ENCODE measurements at regions not wholly inside any gene's neighbourhood (a gene's known extent, or its start where the extent isn't known, plus 50 kb on each side); places are given as distances from the start of the nearest gene placed in this dataset.

DNA sequence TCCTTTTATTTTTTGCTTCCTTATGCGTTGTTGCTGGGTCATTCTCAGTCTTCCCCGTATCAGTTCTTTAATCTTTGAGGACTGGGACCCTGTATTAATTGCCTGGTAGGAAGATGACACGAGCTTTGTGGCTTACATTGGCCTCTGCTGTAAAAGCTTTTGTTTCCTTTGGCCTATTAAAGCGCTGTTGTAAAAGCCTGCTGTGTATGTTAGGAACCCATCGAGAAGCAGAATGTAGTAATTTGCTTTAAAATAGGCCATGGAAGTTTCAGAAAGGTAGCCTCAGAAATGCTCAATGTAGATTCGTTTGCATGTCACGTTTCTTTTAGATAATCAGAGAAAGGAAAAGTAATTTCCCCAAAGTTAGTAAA, 257.5 kb upstream of the STARD13 start:
- no peaks in the 10 kb centered on the region for H3K9me3 ChIP-seq
- intact Hi-C loops (cut with DNase I): loop anchor here (5.0 kb wide), 1 partner anchor 956 kb away; the partner anchor contains the start of gene PDS5B
- H3K9ac ChIP-seq (ENCODE audit: low read depth in 2 of 2, low read length in 2 of 2): peak overlapping the region; percentile 61 to 67
- H3K4me1 ChIP-seq: peaks cover 9% of the 10 kb centered on the region
- H3K27me3 ChIP-seq: no peaks in the 10 kb centered on the region
- TF ChIP-seq CTCF (IDR thresholded peaks at IDR 0.05): no peak
- DNase-seq: no peak
- no peaks in the 10 kb centered on the region for H3K36me3 ChIP-seq
- H3K4me3 ChIP-seq: peak overlapping the region; percentile 24
- H3K27ac ChIP-seq: peak overlapping the region; percentile 95

- DNase-seq: no peak
- no peak overlapping the region for H3K4me3 ChIP-seq
- H3K27ac ChIP-seq: peak overlapping the region; percentile 95
- peaks cover 9% of the 10 kb centered on the region for H3K4me1 ChIP-seq
- no peaks in the 10 kb centered on the region for H3K9me3 ChIP-seq
- no peaks in the 10 kb centered on the region for H3K36me3 ChIP-seq
- H3K9ac ChIP-seq (ENCODE audit: low read depth in 2 of 2, low read length in 2 of 2): peak overlapping the region; percentile 38 to 61
- intact Hi-C loops (cut with DNase I): loop anchor here (5.0 kb wide), 1 partner anchor 956 kb away; the partner anchor contains the start of gene PDS5B
- no peaks in the 10 kb centered on the region for H3K27me3 ChIP-seq
- no peak for TF ChIP-seq CTCF (IDR thresholded peaks at IDR 0.05)
Observed at GRCh38 chr13:33543631-33544265, 258.2 kb upstream of the STARD13 start.

- Histone ChIP-seq H3K4me1 (peaks cover 9% of the 10 kb centered on the region), H3K36me3 (no peaks in the 10 kb centered on the region), H3K9ac (ENCODE audit: low read depth in 2 of 2, low read length in 2 of 2) (no peak overlapping the region), H3K27me3 (no peaks in the 10 kb centered on the region), H3K9me3 (no peaks in the 10 kb centered on the region), H3K27ac (peak overlapping the region; percentile 95), H3K4me3 (no peak overlapping the region)
- intact Hi-C loops (cut with DNase I): loop anchor here (5.0 kb wide), 1 partner anchor 957 kb away; the partner anchor contains the start of gene PDS5B
- no peak for DNase-seq
- TF ChIP-seq CTCF (IDR thresholded peaks at IDR 0.05): no peak
Observed at GRCh38 chr13:33544308-33544707, 258.8 kb upstream of the STARD13 start.

DNA sequence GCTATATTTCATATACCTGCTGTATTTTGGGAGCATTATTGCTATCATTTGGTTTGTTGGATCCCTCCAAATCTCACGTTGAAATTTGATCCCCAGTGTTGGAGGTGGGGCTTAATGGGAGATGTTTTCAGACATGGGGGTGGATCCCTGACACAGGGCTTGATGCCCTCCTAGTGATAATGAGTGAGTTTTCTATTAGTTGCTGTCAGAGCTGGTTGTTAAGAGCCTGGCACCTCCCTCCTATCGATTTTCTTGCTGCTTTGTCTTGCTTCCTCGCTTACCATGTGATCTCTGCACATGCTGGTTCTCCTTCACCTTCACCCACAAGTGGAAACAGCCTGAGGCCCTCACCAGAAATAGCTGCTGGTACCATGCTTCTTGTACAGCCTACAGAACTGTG, 259.9 kb upstream of the STARD13 start:
- no peak overlapping the region for H3K27ac ChIP-seq
- H3K4me1 ChIP-seq: peaks cover 9% of the 10 kb centered on the region
- H3K9ac ChIP-seq (ENCODE audit: low read depth in 2 of 2, low read length in 2 of 2): no peak overlapping the region
- H3K4me3 ChIP-seq: no peak overlapping the region
- intact Hi-C loops (cut with DNase I): loop anchor here (5.0 kb wide), 1 partner anchor 182 kb away; no protein-coding TSS in a partner anchor
- no peaks in the 10 kb centered on the region for H3K36me3 ChIP-seq
- H3K9me3 ChIP-seq: no peaks in the 10 kb centered on the region
- H3K27me3 ChIP-seq: no peaks in the 10 kb centered on the region
- no peak for TF ChIP-seq CTCF (IDR thresholded peaks at IDR 0.05)
- no peak for DNase-seq

GRCh38 chr13:33547035-33547434, 261.5 kb upstream of the STARD13 start:
- H3K36me3 ChIP-seq: no peaks in the 10 kb centered on the region
- intact Hi-C loops (cut with DNase I): loop anchor here (5.0 kb wide), 1 partner anchor 180 kb away; no protein-coding TSS in a partner anchor
- H3K27me3 ChIP-seq: no peaks in the 10 kb centered on the region
- TF ChIP-seq CTCF (IDR thresholded peaks at IDR 0.05): no peak
- no peak overlapping the region for H3K4me3 ChIP-seq
- H3K9me3 ChIP-seq: no peaks in the 10 kb centered on the region
- H3K9ac ChIP-seq (ENCODE audit: low read depth in 2 of 2, low read length in 2 of 2): no peak overlapping the region
- H3K27ac ChIP-seq: no peak overlapping the region
- DNase-seq: no peak
- H3K4me1 ChIP-seq: peaks cover 9% of the 10 kb centered on the region
